IPS-18c (cell line): ENCODE measurements at regions not wholly inside any gene's neighbourhood (a gene's known extent, or its start where the extent isn't known, plus 50 kb on each side); places are given as distances from the start of the nearest gene placed in this dataset.

Source experiments
- H3K4me3 ChIP-seq: 2 replicates; pipeline ENCODE4 v1.7.0; 2013; ENCODE audit warnings: low read depth, mild to moderate bottlenecking, low read length, moderate library complexity; ENCODE audit not compliant: insufficient read depth
- H3K9me3 ChIP-seq: one replicate; pipeline ENCODE4 v1.6.1; 2013; ENCODE audit warnings: mild to moderate bottlenecking, low read length, moderate library complexity; ENCODE audit not compliant: control insufficient read depth, insufficient read depth

DNA sequence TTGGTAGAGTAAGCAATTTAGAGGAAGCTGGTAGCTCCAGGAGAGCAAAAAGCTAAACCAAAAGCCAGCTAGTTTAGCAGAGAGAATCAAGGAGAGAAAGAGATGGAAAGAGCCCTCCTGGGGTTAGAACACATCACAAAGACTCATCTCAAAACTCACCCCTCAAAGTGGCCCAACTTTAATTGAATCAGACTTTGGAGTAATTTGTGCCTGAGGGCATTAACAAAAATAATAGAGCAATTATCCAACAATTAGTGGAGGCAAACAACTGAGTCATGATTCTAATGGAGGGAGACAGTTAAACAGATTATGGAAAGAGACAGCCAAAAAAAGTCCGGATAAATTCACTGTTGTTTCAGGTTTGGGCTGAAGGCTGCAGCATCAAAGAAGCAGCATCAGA is 417.4 kb downstream of the KCNJ3 start:
- Histone ChIP-seq H3K4me3 (no peak overlapping the region), H3K9me3 (no peaks in the 10 kb centered on the region)

DNA sequence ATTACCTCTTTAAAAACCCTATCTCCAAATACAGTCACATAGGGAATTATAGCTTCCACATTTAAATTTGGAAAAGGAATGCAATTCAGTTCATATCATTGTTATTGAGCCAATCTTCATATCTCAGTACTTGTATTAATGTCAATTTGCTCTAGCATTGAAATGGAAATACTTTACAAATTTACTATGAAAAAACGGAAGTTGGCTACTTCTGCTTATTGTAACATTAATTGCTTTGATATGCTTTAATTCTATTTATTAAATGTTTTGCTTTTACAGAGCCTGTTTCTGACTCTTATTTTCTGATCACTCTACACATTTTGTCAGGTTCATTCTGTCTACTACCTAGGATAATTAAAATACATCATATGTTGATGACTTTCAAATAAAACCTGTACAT is 412.6 kb downstream of the KCNJ3 start:
- no peak overlapping the region for H3K4me3 ChIP-seq
- H3K9me3 ChIP-seq: no peaks in the 10 kb centered on the region

DNA sequence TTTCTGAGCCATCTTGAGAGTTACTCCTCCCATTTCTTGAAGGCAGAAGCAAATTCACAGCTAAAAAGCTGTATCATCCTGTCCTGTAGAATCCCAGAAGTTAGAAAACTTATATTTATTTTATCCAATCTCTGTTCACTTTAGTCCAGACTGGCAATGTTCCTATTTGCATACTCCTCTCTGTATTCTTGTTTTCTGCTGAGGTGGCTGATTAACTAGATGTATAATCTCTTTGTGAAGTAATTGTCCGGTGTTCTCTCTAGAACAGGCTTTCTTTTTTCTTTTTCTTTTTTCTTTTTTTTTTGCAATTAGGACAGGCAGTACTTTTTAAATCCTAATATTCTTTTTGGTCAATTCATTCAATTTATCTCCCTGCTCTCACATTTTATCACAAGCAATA is 411.0 kb downstream of the KCNJ3 start:
- Histone ChIP-seq H3K4me3 (no peak overlapping the region), H3K9me3 (no peaks in the 10 kb centered on the region)

DNA sequence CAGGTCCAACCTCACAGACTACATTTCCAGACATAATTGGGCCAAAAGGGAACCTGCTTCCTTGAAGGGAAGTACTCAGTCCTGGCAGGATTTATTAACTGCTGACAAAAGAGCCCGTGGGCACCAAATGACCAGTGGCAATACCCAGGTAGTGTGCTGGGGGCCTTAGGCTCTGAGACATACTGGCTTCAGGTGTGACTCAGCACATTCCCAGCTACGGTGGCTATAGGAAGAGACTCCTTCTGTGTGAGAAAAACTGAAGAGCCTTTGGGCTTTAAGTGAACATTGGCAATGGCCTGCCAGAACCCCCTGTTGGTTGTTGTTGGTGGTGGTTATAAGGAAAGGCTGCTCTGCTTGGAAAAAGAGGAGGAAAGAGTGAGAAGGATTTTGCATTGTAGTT is 401.8 kb downstream of the KCNJ3 start:
- peaks cover 3% of the 10 kb centered on the region for H3K9me3 ChIP-seq
- no peak overlapping the region for H3K4me3 ChIP-seq

DNA sequence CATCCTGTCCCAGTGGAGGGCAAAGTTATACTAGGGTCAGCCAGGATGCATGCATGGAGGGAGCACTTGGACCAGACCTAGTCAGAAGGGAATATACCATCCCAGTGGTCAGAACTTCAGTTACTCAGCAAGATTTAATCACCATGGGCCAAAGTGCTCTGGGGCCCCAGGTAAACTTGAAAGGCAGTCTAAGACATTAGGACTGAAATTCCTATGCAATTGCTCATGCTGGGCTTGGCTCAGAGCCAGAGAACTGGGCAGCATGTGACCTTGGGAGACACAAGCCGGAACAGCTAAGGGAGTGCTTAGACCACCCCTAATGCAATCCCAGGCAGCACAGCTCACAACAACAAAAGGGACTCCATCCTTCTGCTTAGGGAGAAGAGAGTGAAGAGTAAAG is 401.3 kb downstream of the KCNJ3 start:
- no peak overlapping the region for H3K4me3 ChIP-seq
- H3K9me3 ChIP-seq: peaks cover 3% of the 10 kb centered on the region

- H3K9me3 ChIP-seq: no peaks in the 10 kb centered on the region
- H3K4me3 ChIP-seq: no peak overlapping the region
These were observed 397.1 kb downstream of the KCNJ3 start for GRCh38 chr2:155095613-155096012.

GRCh38 chr2:155080373-155080772 is 381.9 kb downstream of the KCNJ3 start:
- no peaks in the 10 kb centered on the region for H3K9me3 ChIP-seq
- no peak overlapping the region for H3K4me3 ChIP-seq

DNA sequence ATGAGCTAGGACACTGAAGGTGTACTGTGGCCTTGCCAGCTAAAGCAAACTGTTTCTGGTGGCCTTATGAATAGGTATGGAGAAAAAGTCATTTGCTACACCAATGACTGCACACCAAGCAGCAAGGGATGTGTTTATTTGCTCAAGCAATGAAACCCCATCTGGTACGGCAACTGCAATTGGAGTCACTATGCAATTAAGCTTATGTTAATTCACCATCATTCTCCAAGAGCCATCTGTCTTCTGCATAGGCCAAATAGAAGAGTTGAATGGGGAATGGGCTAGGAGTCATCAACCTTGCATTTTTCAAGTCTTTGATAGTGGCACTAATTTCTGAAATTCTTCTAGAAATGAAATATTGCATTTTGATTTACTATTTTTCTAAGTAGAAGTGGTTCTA is 372.0 kb downstream of the KCNJ3 start:
- H3K9me3 ChIP-seq: no peaks in the 10 kb centered on the region
- no peak overlapping the region for H3K4me3 ChIP-seq

DNA sequence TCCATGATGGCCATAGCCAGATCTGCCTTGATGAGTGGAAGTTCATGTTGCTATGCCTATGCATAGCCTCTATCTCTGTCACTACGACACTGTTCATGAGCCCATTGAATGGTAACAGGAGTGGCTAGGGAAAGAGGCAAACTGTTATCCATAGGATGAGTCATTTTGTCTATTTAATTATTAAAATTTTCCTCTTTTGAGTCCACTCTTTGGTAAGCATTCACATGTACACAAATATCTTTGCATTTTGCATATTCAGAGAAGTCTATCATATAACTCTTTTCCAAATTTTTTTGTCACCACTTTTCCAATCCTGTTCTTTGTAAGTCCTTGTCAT is 364.4 kb downstream of the KCNJ3 start:
- no peak overlapping the region for H3K4me3 ChIP-seq
- no peaks in the 10 kb centered on the region for H3K9me3 ChIP-seq

- Histone ChIP-seq H3K4me3 (no peak overlapping the region), H3K9me3 (no peaks in the 10 kb centered on the region)
These were observed 363.9 kb downstream of the KCNJ3 start for GRCh38 chr2:155062250-155062921.

GRCh38 chr2:155060896-155061295 is 362.4 kb downstream of the KCNJ3 start:
- H3K4me3 ChIP-seq: no peak overlapping the region

GRCh38 chr2:155054712-155055111 is 356.2 kb downstream of the KCNJ3 start:
- H3K4me3 ChIP-seq: no peak overlapping the region
- no peaks in the 10 kb centered on the region for H3K9me3 ChIP-seq

More at GRCh38 chr2:155060896-155061295, 362.4 kb downstream of the KCNJ3 start:
- no peaks in the 10 kb centered on the region for H3K9me3 ChIP-seq

GRCh38 chr2:155043097-155043496 is 344.6 kb downstream of the KCNJ3 start:
- H3K4me3 ChIP-seq: no peak overlapping the region
- peaks cover 2% of the 10 kb centered on the region for H3K9me3 ChIP-seq

DNA sequence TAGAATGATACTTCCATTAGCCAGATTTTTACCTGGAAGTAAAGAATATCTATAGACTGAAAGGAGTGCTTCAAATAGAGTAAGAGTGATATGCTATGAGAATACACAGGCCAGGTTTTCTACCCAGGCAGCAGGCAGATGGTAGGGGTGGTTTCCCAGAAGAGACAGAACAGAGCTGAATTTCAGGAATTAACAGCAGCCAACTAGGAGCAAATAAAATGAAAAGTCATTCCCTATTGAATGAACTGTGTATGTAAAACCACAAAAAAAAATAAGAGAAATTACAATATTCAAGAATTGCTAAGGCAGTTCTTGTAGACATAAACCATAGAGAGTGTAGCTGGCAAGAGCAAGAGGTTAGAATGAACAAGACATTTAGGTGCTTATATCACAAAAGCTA is 336.8 kb downstream of the KCNJ3 start:
- Histone ChIP-seq H3K9me3 (no peaks in the 10 kb centered on the region), H3K4me3 (no peak overlapping the region)

DNA sequence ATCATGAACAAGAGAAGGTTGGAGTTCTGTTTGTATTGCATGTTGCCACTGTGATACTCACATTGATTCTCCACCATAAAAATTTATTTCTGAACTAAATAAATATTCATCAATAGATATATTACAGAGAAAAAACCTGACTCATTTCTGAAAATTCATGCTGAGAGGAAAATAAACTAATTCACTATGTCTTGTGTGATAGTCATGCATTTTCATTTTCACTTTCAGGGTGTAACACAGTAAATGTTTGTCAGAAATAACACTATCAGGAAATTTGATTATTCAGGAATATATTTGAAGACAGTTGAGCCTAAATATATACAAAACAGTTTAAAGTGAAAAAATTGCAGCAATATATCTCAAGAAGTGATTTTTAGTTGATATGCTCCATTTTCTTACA is 335.2 kb downstream of the KCNJ3 start:
- H3K9me3 ChIP-seq: no peaks in the 10 kb centered on the region
- H3K4me3 ChIP-seq: no peak overlapping the region

DNA sequence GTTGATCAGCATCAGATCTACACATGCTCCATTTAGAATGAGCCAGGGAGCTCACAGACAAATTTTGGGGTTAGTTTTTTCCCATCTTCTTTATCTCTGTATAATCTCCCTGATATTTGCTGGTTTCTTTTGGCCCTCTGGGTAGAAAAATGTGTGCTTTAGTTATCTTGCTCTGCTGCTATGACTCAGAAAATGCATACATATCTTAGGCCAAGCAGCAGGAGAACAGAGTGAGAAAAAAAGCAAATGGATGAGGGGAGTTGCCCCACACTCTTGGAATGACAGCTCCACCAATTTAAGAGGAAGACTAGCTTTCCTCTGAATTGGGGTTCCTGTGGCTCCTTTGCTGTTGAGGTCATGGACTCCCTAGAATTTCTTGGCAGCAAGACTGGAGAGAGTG is 331.8 kb downstream of the KCNJ3 start:
- Histone ChIP-seq H3K9me3 (no peaks in the 10 kb centered on the region), H3K4me3 (no peak overlapping the region)

- no peaks in the 10 kb centered on the region for H3K9me3 ChIP-seq
These were observed 328.2 kb downstream of the KCNJ3 start for GRCh38 chr2:155026651-155027174.

GRCh38 chr2:155023674-155024073 is 325.2 kb downstream of the KCNJ3 start:
- H3K4me3 ChIP-seq: no peak overlapping the region
- H3K9me3 ChIP-seq: no peaks in the 10 kb centered on the region

More at GRCh38 chr2:155026651-155027174, 328.2 kb downstream of the KCNJ3 start:
- no peak overlapping the region for H3K4me3 ChIP-seq

DNA sequence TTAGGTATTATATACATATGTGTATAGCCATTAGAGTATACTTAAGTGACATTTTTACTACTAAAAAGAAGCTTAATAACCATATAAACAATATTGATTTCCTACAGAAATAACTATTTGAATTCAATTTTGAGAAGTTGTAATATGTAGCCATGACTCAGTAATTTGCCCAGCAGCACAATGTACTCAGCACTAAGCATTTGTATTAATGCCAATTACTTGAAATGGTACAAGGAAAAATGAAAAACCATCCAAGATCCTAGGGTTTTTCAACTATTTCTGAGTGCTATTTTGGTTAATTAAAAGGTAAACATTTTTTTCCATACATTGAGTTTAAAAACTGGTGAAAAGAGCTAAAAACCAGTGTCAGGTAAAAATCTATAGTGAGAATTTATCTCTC is 324.0 kb downstream of the KCNJ3 start:
- no peaks in the 10 kb centered on the region for H3K9me3 ChIP-seq
- no peak overlapping the region for H3K4me3 ChIP-seq
